Stimulated activated CD4-positive, alpha-beta T cell treated with anti-CD3 and anti-CD28 coated beads, Interleukin-12 subunit alpha, Interleukin-12 subunit beta, amount 100 ng/mL, for 48 hours (primary cell): ENCODE measurements at regions not wholly inside any gene's neighbourhood (a gene's known extent, or its start where the extent isn't known, plus 50 kb on each side); places are given as distances from the start of the nearest gene placed in this dataset.
"Not testable (repeated sequence)": the region's sequence is repeated elsewhere in the genome, so short reads cannot be mapped to it uniquely, and the experiment has no call there.

Source experiments
- DNase-seq, 3 donors: peaks; one replicate each; pipeline ENCODE4 v3.0.0-alpha.2; 2020; ENCODE audit warnings: low read depth in 2 of 3, low spot score in 1 of 3

DNA sequence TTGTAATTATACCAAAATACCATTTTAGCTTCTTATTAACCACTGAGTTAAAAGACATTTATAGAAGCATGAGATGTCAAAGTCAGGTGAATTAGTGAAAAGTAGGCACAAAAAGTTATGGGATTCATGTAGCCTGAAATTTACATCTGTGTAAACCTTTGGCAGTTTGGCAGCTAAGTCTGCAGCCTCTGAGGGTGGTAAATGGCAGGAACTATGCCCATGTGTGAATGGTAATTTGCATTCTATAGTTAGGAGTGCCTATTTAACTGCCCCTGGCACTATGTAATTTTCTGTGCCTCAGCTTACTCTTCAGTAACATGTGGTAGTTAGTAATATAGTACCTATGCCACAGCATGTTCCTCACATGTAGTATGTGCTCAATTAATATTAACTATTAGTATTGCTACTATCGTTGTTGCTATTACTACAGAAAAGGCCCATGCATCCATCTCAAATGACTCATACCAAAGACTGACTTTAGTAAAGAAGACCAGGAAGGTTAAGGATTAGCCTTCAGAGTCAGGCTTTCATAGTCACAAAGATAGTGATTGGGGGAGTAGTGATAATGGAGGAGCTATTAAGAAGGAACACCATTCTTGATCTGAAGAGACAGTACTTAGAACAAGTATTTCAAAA lies 258.7 kb upstream of the BTG1 start:
- no peak for DNase-seq

DNA sequence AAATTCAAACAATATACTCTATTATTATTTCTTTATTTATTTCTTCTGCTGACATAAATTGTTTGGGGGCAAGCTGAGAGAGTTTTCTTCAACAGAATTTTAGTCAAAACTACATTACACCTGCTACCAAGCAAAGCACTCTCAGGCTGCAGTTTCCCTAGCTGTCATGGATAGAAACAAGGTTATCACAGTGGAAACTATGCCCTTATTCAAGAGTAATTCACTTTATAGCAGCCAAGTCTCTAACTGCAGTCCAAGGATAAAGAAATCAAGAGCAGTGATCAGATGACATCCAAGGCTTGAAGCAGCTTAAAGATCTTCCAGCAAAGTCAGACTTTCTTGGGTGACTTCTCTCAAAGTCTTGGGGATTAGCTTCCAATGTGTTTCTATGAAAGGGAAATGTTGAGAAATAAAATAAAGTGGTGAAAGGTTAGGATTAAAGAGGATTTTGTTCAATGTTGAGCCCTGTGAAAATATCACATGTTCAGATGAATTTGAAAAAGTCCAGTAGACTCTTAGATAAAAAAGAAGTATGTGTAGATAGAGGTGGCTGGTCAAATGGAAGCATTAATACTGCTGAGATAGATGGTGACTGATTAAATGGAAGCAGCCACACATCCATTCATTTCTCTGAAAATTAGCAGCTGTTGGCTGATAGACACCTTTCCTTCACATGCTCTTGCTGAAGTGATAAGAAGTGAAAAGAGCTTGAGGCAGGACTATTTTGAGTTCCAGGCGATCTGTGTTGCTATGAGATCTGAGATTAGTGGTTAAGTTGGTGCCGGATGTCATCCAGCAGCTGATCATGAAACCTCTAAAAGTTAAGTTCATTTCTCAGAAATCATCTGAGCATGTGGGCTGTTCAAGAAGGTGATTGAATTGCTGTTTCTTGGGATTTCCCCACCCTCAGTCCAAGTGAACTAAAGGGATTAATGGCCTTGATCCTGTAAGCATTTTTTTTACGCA lies 257.8 kb upstream of the BTG1 start:
- DNase-seq = peak in 1 of 3 donors; percentile 55

DNA sequence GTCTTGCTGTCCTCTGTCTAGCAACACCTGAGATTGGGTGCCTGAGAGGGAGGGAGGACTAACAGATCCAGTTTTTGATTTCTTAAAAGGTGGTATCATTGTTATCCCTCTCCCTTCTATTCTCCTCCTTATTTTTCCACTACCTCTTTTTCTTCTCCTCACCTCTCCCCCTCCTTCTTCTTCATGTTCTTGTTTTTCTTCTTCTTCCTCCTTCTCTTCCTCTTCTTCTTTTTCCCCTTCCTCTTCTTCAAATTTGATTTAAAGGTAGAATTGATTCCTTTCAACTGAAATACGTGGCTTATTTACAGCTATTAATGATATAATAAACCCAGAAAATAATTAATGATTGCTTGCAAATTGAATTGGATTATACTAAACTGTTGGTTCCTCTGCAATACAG lies 256.8 kb upstream of the BTG1 start:
- no peak for DNase-seq

DNA sequence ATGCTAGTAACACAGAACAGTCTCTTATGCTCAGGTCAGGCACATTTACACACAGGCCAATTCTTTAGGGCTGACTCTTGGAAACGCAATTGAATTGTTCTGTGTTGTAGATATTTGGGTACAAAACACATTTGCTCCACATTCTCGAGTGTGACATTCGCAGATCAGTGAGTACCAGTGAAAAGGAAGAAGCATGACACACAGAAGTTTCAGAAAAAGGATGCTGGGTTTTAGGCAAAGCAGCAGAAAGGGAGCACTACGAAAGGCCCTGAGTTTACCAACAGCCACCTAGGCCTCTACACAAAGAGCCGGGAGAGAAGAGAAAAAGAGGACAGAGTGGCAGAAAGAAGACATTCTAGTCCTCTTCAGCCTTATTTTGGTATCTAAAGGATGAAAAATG lies 254.4 kb upstream of the BTG1 start:
- no peak for DNase-seq

DNA sequence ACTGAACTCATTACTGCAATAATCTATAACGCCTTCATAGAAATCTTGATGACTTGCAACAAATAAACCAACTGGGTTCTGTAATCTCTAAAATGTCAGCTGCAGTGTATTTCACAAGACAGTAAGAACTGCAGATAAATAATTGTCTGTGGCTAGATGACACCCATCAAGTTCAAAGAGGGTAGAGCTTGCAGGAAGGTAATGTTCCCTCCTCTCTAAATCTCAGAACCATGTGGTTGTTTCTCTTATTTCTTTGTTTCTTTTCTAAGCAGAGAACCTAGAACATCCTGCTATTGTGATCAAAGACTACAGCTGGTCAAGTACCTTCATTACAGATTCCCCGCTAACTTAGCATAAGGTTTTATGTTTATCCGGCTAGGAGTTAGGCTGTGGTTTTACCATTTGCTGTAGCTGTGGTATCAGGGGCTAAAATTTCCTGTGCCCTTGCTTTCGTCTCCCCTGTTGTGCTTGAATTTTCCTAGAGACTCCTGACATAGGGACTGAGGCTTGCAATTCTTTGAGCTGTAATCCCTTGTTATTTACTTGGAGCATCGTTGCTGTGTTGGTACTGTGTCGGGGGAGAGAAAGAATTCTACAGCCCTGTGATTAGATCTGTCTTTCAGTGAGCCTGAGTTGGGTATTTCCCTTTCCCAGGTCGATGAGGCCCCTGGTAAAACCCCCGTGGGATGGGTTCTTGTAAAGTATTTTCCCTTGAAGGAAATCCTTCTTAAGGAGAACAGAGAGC lies 253.1 kb upstream of the BTG1 start:
- no peak for DNase-seq

DNA sequence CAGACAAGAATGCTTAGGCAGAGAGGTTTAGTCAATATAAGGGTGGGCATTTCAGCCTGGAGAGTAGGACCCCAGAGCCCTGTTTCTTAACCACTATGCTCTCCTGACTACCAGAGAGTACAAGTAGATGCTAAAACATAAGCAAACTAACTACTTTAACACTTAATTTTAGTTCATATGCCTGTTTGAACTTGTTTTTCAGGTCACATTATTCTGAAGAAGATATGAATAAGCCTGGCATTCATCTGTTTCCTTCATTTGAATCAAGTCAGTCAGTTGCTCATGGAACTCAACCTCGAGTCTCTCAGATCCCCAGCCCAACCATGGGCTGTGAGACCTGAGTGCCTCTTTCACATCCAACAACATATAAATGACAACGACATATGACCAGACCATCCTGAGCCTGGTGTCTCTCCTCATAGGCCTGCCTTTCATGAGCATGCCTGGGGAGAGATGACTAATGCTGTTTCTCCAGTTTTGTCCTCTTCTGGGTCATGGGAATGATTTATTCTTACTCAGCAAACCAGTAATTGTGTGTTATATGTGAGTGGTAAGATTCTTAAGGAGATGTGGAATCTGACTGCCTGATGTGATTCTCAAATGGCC lies 251.1 kb upstream of the BTG1 start:
- DNase-seq = no peak

DNA sequence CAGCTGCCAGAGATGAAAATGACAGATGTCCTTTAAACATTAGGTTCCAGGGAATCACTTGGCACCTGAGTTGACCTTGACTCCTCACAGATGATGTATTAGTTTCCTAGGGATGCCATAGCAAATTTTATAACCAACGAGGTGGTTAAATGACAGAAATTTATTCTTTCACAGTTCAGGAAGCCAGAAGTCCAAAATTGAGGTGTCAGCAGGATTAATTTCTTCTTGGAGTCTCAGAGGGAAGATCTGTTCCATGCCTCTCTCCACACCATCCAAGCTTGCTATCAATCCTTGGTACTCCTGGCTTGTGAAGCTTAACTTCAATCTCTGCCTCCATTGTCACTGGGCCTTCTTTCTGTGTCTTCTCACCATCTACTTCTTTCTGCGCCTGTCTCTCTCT lies 249.7 kb upstream of the BTG1 start:
- DNase-seq = no peak

DNA sequence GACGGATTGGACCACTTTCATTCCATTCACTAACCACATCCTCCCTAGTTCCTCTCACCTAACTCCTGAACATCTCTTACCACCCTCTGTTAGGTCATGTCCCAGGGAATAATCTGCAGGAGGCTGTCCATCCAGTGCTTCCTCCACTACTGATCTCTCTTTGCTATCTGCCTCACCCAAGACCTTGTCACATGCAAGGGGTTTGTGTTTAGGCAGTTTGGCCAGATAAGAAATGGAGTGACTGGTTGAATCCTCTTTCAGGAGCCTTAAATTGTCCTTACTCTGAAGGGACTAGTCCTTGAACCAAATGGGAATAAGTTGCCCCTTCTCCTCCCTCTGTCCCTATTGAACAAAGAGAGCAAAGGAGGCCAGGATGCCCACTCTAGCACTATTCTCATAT lies 249.2 kb upstream of the BTG1 start:
- DNase-seq = no peak

DNA sequence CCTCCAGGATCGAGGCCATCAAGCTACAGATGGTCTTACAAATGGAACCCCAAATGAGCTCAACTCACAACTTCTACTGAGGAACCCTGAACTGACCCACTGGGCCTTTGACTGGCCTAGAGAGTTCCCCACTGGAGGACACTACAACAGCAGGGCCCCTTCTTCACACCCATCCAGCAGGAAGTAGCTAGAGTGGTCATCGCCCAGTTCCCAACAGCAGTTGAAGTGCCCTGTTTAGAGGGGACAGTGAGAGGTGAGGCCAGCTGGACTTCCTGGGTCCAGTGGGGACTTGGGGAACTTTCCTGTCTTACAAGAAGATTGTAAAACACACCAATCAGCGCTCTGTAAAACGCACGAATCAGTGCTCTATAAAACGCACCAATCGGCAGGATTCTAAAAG lies 247.9 kb upstream of the BTG1 start:
- no peak for DNase-seq

DNA sequence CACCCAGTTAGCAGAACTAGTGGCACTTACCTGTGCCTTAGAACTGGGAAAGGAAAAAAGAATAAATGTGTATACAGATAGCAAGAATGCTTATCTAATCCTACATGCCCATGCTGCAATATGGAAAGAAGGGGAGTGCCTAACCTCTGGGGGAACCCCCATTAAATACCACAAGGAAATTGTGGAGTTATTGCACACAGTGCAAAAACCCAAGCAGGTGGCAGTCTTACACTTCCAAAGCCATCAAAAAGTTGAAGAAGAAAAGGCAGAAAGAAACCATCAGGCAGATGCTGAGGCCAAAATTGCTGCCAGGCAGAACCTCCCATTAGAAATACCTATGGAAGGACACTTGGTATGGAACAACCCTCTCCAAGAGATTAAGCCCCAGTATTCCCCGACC lies 246.1 kb upstream of the BTG1 start:
- DNase-seq = not testable (repeated sequence)

DNA sequence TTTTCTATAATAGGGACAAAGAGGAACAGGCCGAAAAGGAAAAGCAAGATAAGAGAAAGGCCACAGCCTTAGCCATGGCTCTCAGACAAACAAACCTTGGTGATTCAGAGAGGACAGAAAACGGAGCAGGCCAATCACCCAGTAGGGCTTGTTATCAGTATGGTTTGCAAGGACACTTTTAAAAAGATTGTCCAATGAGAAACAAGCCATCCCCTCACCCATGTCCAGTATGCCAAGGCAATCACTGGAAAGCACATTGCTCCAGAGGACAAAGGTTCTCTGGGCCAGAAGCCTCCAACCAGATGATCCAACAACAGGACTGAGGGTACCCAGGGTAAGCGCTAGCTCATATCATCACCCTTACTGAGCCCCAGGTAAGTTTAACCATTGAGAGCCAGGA lies 243.8 kb upstream of the BTG1 start:
- no peak for DNase-seq

DNA sequence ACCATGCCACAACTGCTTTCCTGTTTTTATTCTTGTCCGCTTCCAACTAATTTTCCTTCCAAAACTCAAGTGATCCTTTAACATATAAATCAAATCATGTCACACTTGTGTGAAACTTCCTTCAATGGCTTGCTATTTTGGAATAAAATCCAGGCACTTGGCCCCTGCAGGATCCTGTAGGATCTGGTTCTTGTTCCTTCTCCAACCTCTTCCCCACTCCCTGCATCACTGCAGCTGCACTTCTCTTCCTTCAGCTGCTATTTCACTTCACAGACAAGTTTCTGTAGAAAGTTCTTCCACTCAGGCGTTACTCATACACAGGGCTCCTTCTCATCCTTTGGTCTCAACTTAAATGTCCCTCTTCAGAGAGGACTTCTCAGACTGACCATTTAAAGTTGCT lies 239.7 kb upstream of the BTG1 start:
- DNase-seq = no peak

DNA sequence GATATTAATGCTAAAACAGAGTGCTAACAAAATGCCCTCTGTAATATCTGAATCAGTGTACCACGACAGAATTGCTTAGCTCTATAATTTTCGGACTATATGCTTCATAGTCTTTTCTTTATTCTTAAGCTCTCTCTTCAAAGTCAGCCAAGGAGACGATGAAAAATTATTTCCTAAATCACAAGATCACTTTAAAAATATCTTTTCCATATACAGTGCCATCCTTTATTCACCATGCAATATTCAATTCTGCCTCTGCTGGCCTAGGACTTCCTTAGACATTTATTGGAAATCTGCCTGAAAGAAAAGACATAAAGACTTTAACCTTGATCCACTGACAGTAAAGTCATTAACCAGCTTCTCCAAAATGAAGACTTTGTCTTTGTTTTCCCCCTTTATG lies 238.9 kb upstream of the BTG1 start:
- DNase-seq = no peak

DNA sequence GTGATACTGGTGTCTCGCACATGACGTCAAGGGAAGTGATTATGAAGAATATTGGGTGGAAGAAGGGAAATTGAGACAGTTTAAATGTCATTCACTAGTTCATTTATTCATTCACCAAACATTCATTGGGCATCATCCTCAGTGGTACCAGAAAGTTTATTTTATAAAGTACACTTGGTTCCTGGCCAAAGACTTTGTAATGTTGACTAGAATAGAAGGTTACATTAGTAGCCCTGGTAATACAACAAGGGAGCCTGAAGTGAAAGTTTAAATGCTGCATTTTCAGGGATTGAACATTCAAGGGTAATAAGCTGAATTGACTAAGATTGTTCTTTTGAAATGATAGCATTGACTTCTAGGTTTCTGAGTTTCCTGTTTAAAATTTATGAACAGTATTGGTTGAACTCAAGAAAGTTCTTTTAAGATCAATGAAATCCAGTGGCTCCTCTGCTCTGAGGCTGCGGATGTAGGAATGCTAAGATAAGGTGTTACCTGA lies 236.8 kb upstream of the BTG1 start:
- no peak for DNase-seq

DNA sequence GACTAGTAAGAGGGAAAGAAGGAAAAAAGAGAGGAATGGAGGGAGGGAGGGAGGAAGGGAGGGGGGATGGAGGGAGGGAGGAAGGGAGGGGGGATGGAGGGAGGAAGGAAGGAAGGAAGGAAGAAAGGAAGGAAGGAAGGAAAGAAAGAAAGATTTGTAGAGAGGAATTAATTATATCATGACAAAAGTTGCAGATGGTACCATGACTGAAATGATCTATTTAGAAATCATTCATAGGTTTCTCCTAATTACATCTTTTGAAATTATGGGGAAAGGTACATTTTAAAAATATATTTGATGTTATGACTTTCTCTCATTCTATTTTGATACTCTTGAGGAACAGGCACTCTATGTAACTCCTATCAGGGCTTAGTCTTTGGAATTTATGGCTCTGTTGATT lies 236.2 kb upstream of the BTG1 start:
- no peak for DNase-seq

DNA sequence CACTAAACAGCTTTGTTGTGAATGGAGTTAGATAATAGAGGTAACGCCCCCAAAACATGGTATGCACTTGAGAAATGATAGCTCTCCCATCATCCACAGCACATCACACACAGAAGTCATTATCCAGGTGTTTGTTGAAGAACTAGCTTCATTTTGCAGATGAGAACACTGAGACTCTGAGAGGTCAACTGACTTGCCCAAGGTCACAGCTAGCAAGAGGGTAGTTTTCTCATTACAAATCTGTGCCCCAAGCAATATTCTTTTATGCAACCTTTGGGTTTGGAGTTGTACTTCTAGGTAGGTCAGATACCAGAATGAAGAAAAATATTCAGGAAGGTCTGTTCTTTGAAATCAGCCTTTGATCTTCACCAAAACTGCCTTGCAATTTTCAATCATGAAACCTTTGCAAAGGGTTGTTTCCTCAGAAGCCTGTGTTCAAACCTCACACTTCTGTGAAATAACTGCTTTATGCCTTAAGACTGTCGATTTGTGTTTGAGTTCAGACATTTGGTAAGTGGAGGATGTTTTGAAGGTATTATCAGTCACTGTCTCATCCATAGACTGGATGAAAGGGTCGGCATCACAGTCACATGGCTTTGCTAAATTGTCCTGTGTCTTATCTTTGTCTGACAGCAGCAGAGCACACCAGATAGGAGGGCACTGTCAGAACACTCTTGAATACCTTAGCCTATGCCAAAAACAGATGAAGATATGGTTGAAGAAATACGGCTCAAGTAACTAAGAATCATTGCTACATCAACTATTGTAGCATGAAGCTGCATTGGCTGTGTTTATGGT lies 233.2 kb upstream of the BTG1 start:
- no peak for DNase-seq

DNA sequence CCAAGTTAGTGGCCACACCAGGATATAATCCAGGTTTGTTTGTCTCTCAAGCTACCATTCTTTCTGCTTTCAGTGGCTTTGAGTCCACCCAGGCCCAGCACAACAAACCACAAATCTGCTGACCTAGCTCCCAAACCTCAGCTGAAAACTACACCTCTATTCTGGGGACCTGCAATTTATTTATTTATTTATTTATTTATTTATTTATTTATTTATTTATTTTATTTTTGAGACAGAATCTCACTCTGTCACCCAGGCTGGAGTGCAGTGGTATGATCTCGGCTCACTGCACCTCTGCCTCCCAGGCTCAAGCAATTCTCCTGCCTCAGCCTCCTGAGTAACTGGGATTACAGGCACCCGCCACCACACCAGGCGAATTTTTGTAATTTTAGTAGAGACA lies 229.9 kb upstream of the BTG1 start:
- not testable (repeated sequence) for DNase-seq

DNA sequence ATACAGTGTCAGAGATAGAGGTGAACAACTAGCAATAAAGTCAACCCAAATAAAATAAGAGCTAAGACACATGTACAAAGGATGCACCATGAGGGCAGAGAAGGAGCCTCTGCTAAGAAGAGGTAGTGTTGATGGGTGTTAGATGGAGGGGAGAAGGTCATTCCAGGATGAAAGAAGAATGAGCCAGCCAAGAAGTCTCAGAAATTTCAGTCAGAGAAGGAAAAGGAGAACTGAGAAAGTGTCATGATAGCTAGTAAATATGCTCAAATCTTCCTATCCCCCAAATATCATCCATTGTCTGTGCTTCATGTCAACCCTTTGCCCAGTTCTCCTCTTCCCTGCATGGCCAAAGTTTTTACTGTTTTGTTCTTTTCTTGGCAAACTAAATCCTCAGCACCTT lies 225.2 kb upstream of the BTG1 start:
- no peak for DNase-seq

DNA sequence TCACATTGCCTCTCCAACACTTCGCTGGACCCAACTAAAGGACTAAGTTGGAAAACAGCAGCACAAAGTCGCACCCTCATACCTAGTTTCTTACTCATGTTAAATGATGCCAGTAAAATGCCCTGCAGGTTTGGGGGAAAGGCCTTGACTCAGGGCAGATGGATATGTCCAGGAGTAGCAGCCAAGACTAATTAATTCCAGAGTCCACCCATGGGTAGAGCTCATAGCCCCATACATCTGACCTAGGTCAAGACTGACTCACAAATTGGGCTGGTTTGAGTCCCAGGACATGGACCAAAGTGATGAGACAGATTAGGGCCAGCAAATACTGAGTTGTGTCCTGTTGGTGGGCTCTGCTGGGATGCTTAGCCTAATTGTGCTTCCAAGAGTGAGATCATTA lies 224.0 kb upstream of the BTG1 start:
- no peak for DNase-seq

DNA sequence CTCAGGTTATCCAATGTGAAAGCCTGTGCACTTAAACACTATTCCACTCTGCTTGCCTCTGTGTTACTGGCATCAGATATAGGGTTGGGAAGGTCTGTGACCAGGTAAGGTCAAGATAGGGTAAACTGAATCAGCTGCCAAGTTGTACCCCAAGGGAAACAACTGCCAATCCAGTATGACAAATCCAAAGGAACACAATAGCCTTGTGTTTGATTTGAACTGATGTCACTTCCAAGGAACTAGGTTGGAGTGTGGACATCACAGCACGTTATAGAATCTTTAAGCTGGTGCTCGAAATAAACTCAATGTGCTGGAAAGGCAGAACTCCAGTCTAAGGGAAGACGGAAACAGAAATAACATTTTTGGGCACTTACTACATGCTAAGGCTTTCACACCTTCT lies 223.4 kb upstream of the BTG1 start:
- DNase-seq = no peak

DNA sequence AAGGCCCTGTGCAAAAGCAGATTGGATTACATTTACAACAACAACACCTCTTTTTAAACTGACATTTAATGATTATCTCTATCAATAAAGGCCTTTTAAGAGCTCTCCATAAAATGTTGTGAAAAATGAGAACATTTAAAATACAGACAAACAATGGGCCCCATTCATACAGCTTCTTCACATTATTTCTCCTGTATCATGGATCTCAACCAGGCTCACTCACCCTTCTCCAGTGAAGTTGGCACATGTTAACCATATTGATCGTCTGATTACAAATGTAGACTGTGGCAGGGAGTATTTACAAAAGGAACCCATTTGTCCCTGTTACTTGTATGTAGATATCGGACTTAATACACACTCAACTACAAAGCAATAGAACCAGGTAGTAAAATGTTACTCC lies 220.2 kb upstream of the BTG1 start:
- no peak for DNase-seq
